HL-60 (cell line): ENCODE measurements at regions not wholly inside any gene's neighbourhood (a gene's known extent, or its start where the extent isn't known, plus 50 kb on each side); places are given as distances from the start of the nearest gene placed in this dataset.
"Not testable (repeated sequence)": the region's sequence is repeated elsewhere in the genome, so short reads cannot be mapped to it uniquely, and the experiment has no call there.

Source experiments
- DNase-seq, 2 experiments: peaks; one replicate each; pipeline ENCODE4 v3.0.0-alpha.2; 2010 to 2020; ENCODE audit warnings: low read depth in 1 of 2, low spot score in 1 of 2
- H3K27ac ChIP-seq: fragments of 250-450 bp; sonication (Bioruptor Pico); replicated peaks from 2 replicates; pipeline ENCODE4 v1.5.1; 2020; ENCODE audit warnings: mild to moderate bottlenecking, moderate library complexity
- H3K27me3 ChIP-seq: fragments of 250-450 bp; sonication (Bioruptor Pico); 2 replicates; pipeline ENCODE4 v1.5.1; 2021; ENCODE audit warnings: mild to moderate bottlenecking, moderate library complexity; ENCODE audit not compliant: insufficient read depth, poor library complexity, severe bottlenecking
- H3K4me3 ChIP-seq: replicated peaks from 2 replicates; pipeline ENCODE4 v1.5.1; 2011; ENCODE audit warnings: mild to moderate bottlenecking, control low read depth, low read length; ENCODE audit not compliant: insufficient read depth
- CTCF ChIP-seq: IDR thresholded peaks from one replicate; pipeline ENCODE4 v1.5.1; 2011; ENCODE audit warnings: low read length, control low read depth, inconsistent platforms; ENCODE audit not compliant: insufficient read depth
- GABPA ChIP-seq: IDR thresholded peaks from 2 replicates; pipeline ENCODE4 v1.6.1; 2012; ENCODE audit warnings: low read depth
- POLR2AphosphoS5 ChIP-seq: IDR thresholded peaks from 2 replicates; pipeline ENCODE4 v1.6.1; 2012; ENCODE audit warnings: low read depth
- REST ChIP-seq: IDR thresholded peaks from 2 replicates; pipeline ENCODE4 v1.6.1; 2012; ENCODE audit warnings: low read depth; ENCODE audit not compliant: insufficient replicate concordance
- SPI1 ChIP-seq: IDR thresholded peaks from 2 replicates; pipeline ENCODE4 v1.6.1; 2012; ENCODE audit warnings: low read depth, mild to moderate bottlenecking, borderline replicate concordance

- not testable (repeated sequence) for H3K27ac ChIP-seq, H3K27me3 ChIP-seq, H3K4me3 ChIP-seq, DNase-seq
These were observed 75.3 kb upstream of the OR4F16 start for GRCh38 chr1:761791-762190.

DNA sequence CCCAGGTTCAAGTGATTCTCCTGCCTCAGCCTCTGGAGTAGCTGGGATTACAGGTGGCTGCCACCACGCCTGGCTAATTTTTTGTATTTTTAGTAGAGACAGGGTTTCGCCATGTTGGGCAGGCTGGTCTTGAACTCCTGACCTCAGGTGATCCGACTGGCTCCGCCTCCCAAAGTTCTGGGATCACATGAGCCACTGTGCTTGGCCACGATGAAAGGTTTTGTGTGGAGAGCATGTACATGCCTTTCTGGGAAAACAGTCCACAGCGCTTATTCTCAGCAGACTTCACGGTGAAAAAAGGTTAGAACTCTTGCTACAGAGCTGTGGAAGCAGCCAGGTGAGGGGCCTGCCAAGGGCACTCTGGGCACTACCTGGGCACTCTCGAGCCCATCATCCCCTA is 85.0 kb upstream of the OR4F16 start:
- DNase-seq, H3K27ac ChIP-seq: not testable (repeated sequence)

GRCh38 chr1:777480-778180 is 91.2 kb upstream of the OR4F16 start:
- Histone ChIP-seq H3K27ac (peak overlapping the region; percentile 87), H3K4me3 (peak overlapping the region; percentile 72)
- not testable (repeated sequence) for DNase-seq, H3K27me3 ChIP-seq

More for the DNA sequence above, 85.0 kb upstream of the OR4F16 start:
- H3K4me3 ChIP-seq, H3K27me3 ChIP-seq: not testable (repeated sequence)

DNA sequence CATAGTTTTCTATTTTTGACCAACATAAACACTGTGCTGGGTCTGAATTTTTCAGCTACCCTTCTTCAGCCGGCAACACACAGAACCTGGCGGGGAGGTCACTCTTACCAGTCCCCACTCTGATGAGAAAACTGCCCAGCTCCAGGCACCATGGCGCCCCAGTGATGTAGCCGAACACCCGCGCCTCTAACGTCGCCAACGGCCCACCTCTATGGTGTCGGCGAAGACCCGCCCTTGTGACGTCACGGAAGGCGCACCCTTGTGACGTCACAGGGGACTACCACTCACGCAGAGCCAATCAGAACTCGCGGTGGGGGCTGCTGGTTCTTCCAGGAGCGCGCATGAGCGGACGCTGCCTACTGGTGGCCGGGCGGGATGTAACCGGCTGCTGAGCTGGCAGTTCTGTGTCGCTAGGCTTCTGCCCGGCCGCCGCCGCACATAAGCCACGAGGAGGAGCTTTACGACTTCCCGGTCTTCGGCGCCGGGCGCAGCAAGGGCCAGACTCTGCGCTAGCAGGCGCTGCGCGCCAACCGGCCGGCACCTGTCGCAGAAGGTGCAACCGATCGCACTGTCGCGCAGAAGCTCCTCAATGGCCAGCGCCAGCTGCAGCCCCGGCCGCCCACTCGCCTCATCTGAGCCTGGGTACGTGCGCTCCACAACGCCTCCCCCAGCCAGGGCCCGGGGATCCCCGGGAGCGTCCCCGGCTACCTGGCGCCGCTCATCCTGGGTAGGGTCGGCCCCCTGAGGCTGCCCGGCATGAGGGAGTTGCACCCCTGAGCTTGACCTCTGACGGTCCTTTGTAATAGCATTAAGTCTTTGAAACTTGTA is 92.2 kb upstream of the OR4F16 start:
- H3K27ac ChIP-seq = peak overlapping the region; percentile 87
- not testable (repeated sequence) for H3K27me3 ChIP-seq
- TF ChIP-seq REST = peak; percentile 60
- TF ChIP-seq POLR2AphosphoS5 = peak; percentile 97
- peak; percentile 1 for TF ChIP-seq CTCF
- peak; percentile 100 for DNase-seq
- H3K4me3 ChIP-seq = peak overlapping the region; percentile 72

DNA sequence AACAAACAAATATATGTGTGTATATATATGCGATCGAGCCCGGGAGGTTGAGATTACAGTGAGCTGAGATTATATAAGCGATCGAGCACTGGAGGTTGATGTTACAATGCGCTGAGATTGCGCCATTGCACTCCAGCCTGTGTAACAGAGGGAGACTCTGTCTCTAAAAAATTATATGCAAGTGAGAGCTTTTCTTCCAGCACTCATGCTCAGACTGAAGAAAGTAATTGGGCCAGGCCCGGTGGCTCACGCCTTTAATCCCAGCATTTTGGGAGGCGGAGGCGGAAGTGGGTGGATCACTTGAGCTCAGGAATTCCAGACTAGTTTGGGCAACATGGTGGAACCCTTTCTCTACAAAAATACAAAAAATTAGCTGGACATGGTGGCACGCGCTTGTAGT is 93.2 kb upstream of the OR4F16 start:
- H3K27me3 ChIP-seq, H3K27ac ChIP-seq: not testable (repeated sequence)
- H3K4me3 ChIP-seq = peak overlapping the region; percentile 13
- peak in 1 of 2 experiments; percentile 54 for DNase-seq

GRCh38 chr1:788835-789234 is 102.4 kb upstream of the OR4F16 start:
- Histone ChIP-seq H3K27ac (no peak overlapping the region), H3K27me3 (no peaks in the 10 kb centered on the region), H3K4me3 (no peak overlapping the region)
- DNase-seq = no peak
- TF ChIP-seq REST (no peak), CTCF (no peak), SPI1 (no peak), POLR2AphosphoS5 (no peak), GABPA (no peak)

DNA sequence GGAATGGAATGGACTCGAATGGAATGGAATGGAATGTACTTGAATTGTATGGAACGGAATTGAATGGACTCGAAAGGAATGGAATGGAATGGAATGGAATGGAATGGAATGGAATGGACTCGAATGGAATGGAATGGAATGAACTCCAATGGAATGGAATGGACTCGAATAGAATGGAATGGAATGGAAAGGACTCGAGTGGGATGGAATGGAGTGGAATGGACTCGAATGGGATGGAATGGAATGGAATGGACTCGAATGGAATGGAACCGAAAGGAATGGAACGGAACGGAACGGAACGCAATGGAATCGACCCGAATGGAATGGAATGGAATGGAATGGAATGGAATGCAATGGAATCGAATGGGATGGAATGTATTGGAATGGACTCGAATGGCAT is 103.2 kb upstream of the OR4F16 start:
- not testable (repeated sequence) for DNase-seq, H3K27me3 ChIP-seq, H3K4me3 ChIP-seq, H3K27ac ChIP-seq

DNA sequence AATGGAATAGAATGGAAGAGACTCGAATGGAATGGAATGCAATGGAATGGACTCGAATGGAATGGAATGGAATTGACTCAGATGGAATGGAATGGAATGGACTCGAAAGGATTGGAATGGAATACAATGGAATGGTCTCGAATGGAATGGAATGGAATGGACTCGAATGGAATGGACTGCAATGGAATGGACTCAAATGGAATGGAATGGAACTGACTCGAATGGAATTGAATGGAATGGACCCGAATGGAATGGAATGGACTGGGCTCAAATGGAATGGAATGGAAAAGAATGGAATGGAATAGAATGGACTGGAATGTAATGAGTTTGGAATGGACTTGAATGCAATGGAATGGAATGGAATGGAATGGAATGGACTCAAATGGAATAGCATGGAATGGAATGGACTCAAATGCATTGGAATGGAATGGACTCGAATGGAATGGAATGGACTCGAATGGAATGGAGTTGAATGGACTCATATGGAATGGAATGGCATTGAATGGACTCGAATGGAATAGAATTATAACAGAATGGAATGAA is 104.0 kb upstream of the OR4F16 start:
- not testable (repeated sequence) for H3K4me3 ChIP-seq, DNase-seq, H3K27me3 ChIP-seq, H3K27ac ChIP-seq
